Right lobe of liver (tissue), 4 donors: ENCODE measurements at regions not wholly inside any gene's neighbourhood (a gene's known extent, or its start where the extent isn't known, plus 50 kb on each side); places are given as distances from the start of the nearest gene placed in this dataset.

ENCODE experiments used
- CTCF ChIP-seq, 4 donors: fragments of 200-600 bp in 3 of 4; fragments of 450-650 bp in 1 of 4; IDR thresholded peaks; one replicate each; pipeline versions ENCODE4 v1.5.1 to v1.8.0; 2016 to 2022; ENCODE audit warnings: antibody characterized with exemption in 4 of 4, mild to moderate bottlenecking in 2 of 4
- POLR2A ChIP-seq: fragments of 450-650 bp; IDR thresholded peaks from one replicate; pipeline ENCODE4 v1.6.1; 2017; ENCODE audit warnings: antibody characterized with exemption, mild to moderate bottlenecking
- donor health status: DM: no; HTN: no; CAD: no.
- donor health status: DM: no; HTN: no; CAD: no.
- donor health status: DM: no; HTN: yes; CAD: no.

- TF ChIP-seq CTCF (IDR thresholded peaks at IDR 0.05): no peak
- TF ChIP-seq POLR2A: no peak
These were observed 898.9 kb upstream of the EPHA5 start for GRCh38 chr4:66569228-66569627.
